Right lung (tissue), 2 donors: ENCODE measurements at regions not wholly inside any gene's neighbourhood (a gene's known extent, or its start where the extent isn't known, plus 50 kb on each side); places are given as distances from the start of the nearest gene placed in this dataset.

Experiments used
- DNase-seq, 2 donors: peaks; one replicate each; pipeline ENCODE4 v3.0.0-alpha.2; 2013

- DNase-seq, result no peak
Observed at GRCh38 chr14:21991130-21991529, 317.5 kb upstream of the OR4E1 start.

GRCh38 chr14:21990116-21990515 lies 316.5 kb upstream of the OR4E1 start:
- no peak for DNase-seq

GRCh38 chr14:21989090-21989489 lies 315.5 kb upstream of the OR4E1 start:
- DNase-seq, result no peak

- DNase-seq, result no peak
Observed at GRCh38 chr14:21988413-21988812, 314.8 kb upstream of the OR4E1 start.

GRCh38 chr14:21987937-21988336 lies 314.3 kb upstream of the OR4E1 start:
- peak in 1 of 2 donors; percentile 27 for DNase-seq

- DNase-seq, result no peak
Observed at GRCh38 chr14:21985081-21985480, 311.5 kb upstream of the OR4E1 start.

- no peak for DNase-seq
Observed at GRCh38 chr14:21978999-21979314, 305.3 kb upstream of the OR4E1 start.

GRCh38 chr14:21978184-21978998 lies 304.8 kb upstream of the OR4E1 start:
- DNase-seq, result peak; percentile 4 to 25

- no peak for DNase-seq
Observed at GRCh38 chr14:21974741-21975140, 301.1 kb upstream of the OR4E1 start.

GRCh38 chr14:21965042-21965441 lies 291.4 kb upstream of the OR4E1 start:
- DNase-seq, result no peak

- no peak for DNase-seq
Observed at GRCh38 chr14:21964180-21964579, 290.6 kb upstream of the OR4E1 start.

GRCh38 chr14:21960636-21961035 lies 287.0 kb upstream of the OR4E1 start:
- no peak for DNase-seq

GRCh38 chr14:21941885-21942284 lies 268.3 kb upstream of the OR4E1 start:
- DNase-seq, result no peak

GRCh38 chr14:21940887-21941856 lies 267.6 kb upstream of the OR4E1 start:
- no peak for DNase-seq

GRCh38 chr14:21939836-21940235 lies 266.2 kb upstream of the OR4E1 start:
- no peak for DNase-seq

GRCh38 chr14:21937996-21938395 lies 264.4 kb upstream of the OR4E1 start:
- no peak for DNase-seq

- DNase-seq, result no peak
Observed at GRCh38 chr14:21933681-21934080, 260.1 kb upstream of the OR4E1 start.

GRCh38 chr14:21924479-21924878 lies 250.9 kb upstream of the OR4E1 start:
- DNase-seq, result no peak

GRCh38 chr14:21923820-21924219 lies 250.2 kb upstream of the OR4E1 start:
- no peak for DNase-seq

GRCh38 chr14:21921453-21921852 lies 247.8 kb upstream of the OR4E1 start:
- DNase-seq, result no peak

GRCh38 chr14:21917699-21918436 lies 244.2 kb upstream of the OR4E1 start:
- DNase-seq, result peak; percentile 32 to 47

GRCh38 chr14:21915826-21916225 lies 242.2 kb upstream of the OR4E1 start:
- DNase-seq, result no peak
